ENCODE measurements at regions not wholly inside any gene's neighbourhood (a gene's known extent, or its start where the extent isn't known, plus 50 kb on each side); places are given as distances from the start of the nearest gene placed in this dataset.

DNA sequence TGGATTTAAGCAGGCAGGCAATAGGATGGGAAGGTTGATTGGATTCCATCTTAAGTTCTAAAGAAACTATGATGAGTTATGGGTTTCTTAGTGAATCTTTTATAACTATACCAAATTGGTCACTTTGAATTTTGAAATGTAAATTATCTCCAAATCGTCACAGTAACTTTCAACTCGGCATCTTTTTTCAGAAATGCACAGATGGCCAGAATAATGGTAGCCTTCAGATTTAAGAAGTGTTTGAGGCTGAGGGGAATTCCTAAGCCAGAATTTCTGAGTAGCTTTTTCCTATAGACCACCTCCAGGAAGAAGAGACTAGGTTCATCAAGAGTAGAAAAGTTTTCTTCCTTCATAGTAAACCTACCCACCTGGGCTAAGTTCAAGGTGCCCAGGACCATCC lies 663.7 kb upstream of the TENM3 start:
- Mint-ChIP-seq H3K36me3 (ENCODE audit: low read depth, unreplicated experiment) (no peaks in the 10 kb centered on the region), H3K27me3 (ENCODE audit: low read depth, unreplicated experiment) (no peaks in the 10 kb centered on the region), H3K4me1 (ENCODE audit: low read depth, unreplicated experiment) (peaks cover 3% of the 10 kb centered on the region), H3K27ac (ENCODE audit: unreplicated experiment) (no peak overlapping the region), H3K9me3 (ENCODE audit: unreplicated experiment) (no peaks in the 10 kb centered on the region), H3K4me3 (ENCODE audit: unreplicated experiment) (no peak overlapping the region)
- Histone ChIP-seq H3K9ac (ENCODE audit: low read length) (no peak overlapping the region), H2AFZ (ENCODE audit: low read depth, low read length) (no peak overlapping the region), H3K36me3 (ENCODE audit: insufficient read depth, low read length) (no peaks in the 10 kb centered on the region), H3K27ac (ENCODE audit: low read depth, low read length) (no peak overlapping the region), H3K79me2 (ENCODE audit: insufficient read depth, low read length) (no peaks in the 10 kb centered on the region), H4K20me1 (ENCODE audit: insufficient read depth, low read length) (no peaks in the 10 kb centered on the region), H3K4me1 (ENCODE audit: insufficient read depth, low read length) (no peaks in the 10 kb centered on the region), H3K27me3 (ENCODE audit: insufficient read depth, low read length) (no peaks in the 10 kb centered on the region), H3K4me3 (ENCODE audit: insufficient read depth, low read depth, low read length) (no peak overlapping the region), H3K4me2 (ENCODE audit: low read length) (no peak overlapping the region), H3K9me3 (ENCODE audit: insufficient read depth, low read depth, low read length) (no peaks in the 10 kb centered on the region)
- no peak for FAIRE-seq
- TF ChIP-seq EZH2 (IDR thresholded peaks at IDR 0.05; ENCODE audit: insufficient read depth, low read length) = no peak
- TF ChIP-seq, protein P1, sequence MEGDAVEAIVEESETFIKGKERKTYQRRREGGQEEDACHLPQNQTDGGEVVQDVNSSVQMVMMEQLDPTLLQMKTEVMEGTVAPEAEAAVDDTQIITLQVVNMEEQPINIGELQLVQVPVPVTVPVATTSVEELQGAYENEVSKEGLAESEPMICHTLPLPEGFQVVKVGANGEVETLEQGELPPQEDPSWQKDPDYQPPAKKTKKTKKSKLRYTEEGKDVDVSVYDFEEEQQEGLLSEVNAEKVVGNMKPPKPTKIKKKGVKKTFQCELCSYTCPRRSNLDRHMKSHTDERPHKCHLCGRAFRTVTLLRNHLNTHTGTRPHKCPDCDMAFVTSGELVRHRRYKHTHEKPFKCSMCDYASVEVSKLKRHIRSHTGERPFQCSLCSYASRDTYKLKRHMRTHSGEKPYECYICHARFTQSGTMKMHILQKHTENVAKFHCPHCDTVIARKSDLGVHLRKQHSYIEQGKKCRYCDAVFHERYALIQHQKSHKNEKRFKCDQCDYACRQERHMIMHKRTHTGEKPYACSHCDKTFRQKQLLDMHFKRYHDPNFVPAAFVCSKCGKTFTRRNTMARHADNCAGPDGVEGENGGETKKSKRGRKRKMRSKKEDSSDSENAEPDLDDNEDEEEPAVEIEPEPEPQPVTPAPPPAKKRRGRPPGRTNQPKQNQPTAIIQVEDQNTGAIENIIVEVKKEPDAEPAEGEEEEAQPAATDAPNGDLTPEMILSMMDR (IDR thresholded peaks at IDR 0.05; ENCODE audit: insufficient read depth, low read depth, low read length) = no peak
- DNase-seq (ENCODE audit: low read depth) = no peak

DNA sequence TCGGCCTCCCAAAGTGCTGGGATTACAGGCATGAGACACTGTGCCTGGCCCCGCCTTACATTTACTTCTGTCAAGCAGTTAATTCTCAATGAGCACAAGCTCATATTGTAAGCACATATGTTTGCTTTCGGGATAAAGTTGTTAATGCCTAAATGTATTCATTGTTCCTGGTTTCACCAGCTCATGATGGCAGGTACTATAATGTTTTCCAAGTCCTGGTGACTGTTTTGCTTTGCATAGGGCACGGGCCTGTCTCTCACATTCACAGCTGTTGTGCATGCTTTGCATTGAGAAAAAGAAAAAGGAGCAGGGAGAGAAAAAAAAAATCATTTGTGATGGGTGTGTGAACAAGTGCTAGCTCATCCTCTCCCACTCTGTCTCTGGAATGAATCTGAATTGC lies 661.2 kb upstream of the TENM3 start:
- no peaks in the 10 kb centered on the region for H3K79me2 ChIP-seq (ENCODE audit: insufficient read depth, low read length)
- H4K20me1 ChIP-seq (ENCODE audit: insufficient read depth, low read length) = no peaks in the 10 kb centered on the region
- Mint-ChIP-seq H3K4me3 (ENCODE audit: unreplicated experiment) (no peak overlapping the region), H3K27me3 (ENCODE audit: low read depth, unreplicated experiment) (no peaks in the 10 kb centered on the region), H3K27ac (ENCODE audit: unreplicated experiment) (no peak overlapping the region), H3K9me3 (ENCODE audit: unreplicated experiment) (no peaks in the 10 kb centered on the region), H3K4me1 (ENCODE audit: low read depth, unreplicated experiment) (peaks cover 3% of the 10 kb centered on the region), H3K36me3 (ENCODE audit: low read depth, unreplicated experiment) (no peaks in the 10 kb centered on the region)
- no peak overlapping the region for H3K4me2 ChIP-seq (ENCODE audit: low read length)
- H3K9ac ChIP-seq (ENCODE audit: low read length) = no peak overlapping the region
- DNase-seq (ENCODE audit: low read depth) = no peak
- H2AFZ ChIP-seq (ENCODE audit: low read depth, low read length) = no peak overlapping the region
- no peak overlapping the region for H3K27ac ChIP-seq (ENCODE audit: low read depth, low read length)
- no peaks in the 10 kb centered on the region for H3K9me3 ChIP-seq (ENCODE audit: insufficient read depth, low read depth, low read length)
- H3K4me1 ChIP-seq (ENCODE audit: insufficient read depth, low read length) = no peaks in the 10 kb centered on the region
- TF ChIP-seq EZH2 (IDR thresholded peaks at IDR 0.05; ENCODE audit: insufficient read depth, low read length) = no peak
- TF ChIP-seq, protein P1 (IDR thresholded peaks at IDR 0.05; ENCODE audit: insufficient read depth, low read depth, low read length) = no peak
- H3K4me3 ChIP-seq (ENCODE audit: insufficient read depth, low read depth, low read length) = no peak overlapping the region
- H3K27me3 ChIP-seq (ENCODE audit: insufficient read depth, low read length) = no peaks in the 10 kb centered on the region
- no peaks in the 10 kb centered on the region for H3K36me3 ChIP-seq (ENCODE audit: insufficient read depth, low read length)
- no peak for FAIRE-seq

DNA sequence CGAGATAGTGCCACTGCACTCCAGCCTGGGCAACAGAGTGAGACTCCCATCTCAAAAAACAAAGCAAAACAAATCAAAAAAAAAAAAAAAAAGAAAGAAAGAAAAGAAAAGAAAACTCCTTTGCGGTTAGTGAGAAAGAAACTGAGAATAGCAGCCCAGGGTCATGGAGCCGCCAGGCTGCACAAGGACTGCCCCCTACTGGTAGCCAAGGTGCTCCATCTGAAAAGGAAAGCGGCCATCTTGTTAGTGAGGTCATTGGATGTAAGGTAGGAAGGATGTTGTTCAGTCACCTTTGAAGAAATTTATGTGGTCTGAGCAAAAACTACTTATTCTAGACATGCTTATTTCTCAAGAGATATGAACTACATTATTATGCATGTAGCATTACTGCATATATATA lies 660.6 kb upstream of the TENM3 start:
- TF ChIP-seq, protein P1 (IDR thresholded peaks at IDR 0.05; ENCODE audit: insufficient read depth, low read depth, low read length) = no peak
- TF ChIP-seq EZH2 (IDR thresholded peaks at IDR 0.05; ENCODE audit: insufficient read depth, low read length) = no peak
- Histone ChIP-seq H3K9me3 (ENCODE audit: insufficient read depth, low read depth, low read length) (no peaks in the 10 kb centered on the region), H3K4me1 (ENCODE audit: insufficient read depth, low read length) (no peaks in the 10 kb centered on the region), H3K4me2 (ENCODE audit: low read length) (no peak overlapping the region), H4K20me1 (ENCODE audit: insufficient read depth, low read length) (no peaks in the 10 kb centered on the region), H3K79me2 (ENCODE audit: insufficient read depth, low read length) (no peaks in the 10 kb centered on the region), H3K36me3 (ENCODE audit: insufficient read depth, low read length) (no peaks in the 10 kb centered on the region), H3K27ac (ENCODE audit: low read depth, low read length) (no peak overlapping the region), H3K9ac (ENCODE audit: low read length) (no peak overlapping the region), H3K4me3 (ENCODE audit: insufficient read depth, low read depth, low read length) (no peak overlapping the region), H2AFZ (ENCODE audit: low read depth, low read length) (no peak overlapping the region), H3K27me3 (ENCODE audit: insufficient read depth, low read length) (no peaks in the 10 kb centered on the region)
- Mint-ChIP-seq H3K4me1 (ENCODE audit: low read depth, unreplicated experiment) (peaks cover 3% of the 10 kb centered on the region), H3K9me3 (ENCODE audit: unreplicated experiment) (no peaks in the 10 kb centered on the region), H3K27ac (ENCODE audit: unreplicated experiment) (no peak overlapping the region), H3K36me3 (ENCODE audit: low read depth, unreplicated experiment) (no peaks in the 10 kb centered on the region), H3K27me3 (ENCODE audit: low read depth, unreplicated experiment) (no peaks in the 10 kb centered on the region), H3K4me3 (ENCODE audit: unreplicated experiment) (no peak overlapping the region)
- no peak for DNase-seq (ENCODE audit: low read depth)
- FAIRE-seq = no peak
